DMS79 treated with DMSO at 0.1 percent for 48 hours (cell line): ENCODE measurements at regions not wholly inside any gene's neighbourhood (a gene's known extent, or its start where the extent isn't known, plus 50 kb on each side); places are given as distances from the start of the nearest gene placed in this dataset.
A peak's percentile ranks its signal among the peaks of the same experiment; 100 is the strongest.
"Not testable (repeated sequence)": the region's sequence is repeated elsewhere in the genome, so short reads cannot be mapped to it uniquely, and the experiment has no call there.

Source experiments
- DNase-seq: peaks from one replicate; lab custom pipeline; 2025; lab: John Stamatoyannopoulos, UW

- DNase-seq, result not testable (repeated sequence)
These were observed 747.8 kb upstream of the NRXN1 start for GRCh38 chr2:51779723-51780122.

GRCh38 chr2:51778806-51779205, 746.9 kb upstream of the NRXN1 start:
- no peak for DNase-seq

- not testable (repeated sequence) for DNase-seq
These were observed 742.7 kb upstream of the NRXN1 start for GRCh38 chr2:51774606-51775005.

GRCh38 chr2:51760441-51760840, 728.5 kb upstream of the NRXN1 start:
- no peak for DNase-seq

DNA sequence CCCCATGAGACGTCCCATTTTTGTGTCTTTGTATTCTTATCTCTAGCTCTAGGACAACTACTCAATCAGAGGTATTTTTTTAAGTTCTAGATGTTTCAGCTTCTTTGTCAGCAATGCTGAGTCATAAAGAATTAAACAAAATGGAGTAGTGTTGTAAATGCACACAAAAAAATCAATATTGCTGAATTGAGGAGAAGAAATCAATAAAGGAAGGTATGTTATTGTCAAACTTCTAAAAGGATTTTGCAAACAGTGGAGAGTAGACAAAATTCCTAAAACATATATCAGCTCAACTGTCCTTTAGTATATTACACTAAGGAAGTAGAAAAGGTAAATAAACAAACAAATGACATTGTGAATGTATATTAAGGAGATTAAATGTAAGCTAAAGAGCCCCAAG, 726.1 kb upstream of the NRXN1 start:
- no peak for DNase-seq

DNA sequence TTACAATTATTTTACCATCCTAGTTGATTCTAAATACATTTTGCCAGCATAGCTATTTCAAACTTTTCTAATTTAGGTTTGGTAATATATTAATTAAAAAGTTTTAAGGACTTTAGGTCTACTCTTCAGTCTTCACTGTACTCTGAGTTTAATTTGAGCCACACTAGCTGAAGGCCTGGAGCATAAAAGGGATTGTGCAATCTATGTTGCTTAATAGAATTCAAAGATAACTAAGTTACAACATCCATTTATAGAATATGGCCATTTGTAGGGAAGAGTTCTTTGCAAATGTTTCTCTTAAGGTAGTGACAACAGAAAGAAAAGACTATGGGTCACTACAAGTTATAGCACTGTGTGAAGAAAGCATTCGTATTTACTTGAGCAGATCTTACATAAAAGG, 702.2 kb upstream of the NRXN1 start:
- DNase-seq, result no peak

DNA sequence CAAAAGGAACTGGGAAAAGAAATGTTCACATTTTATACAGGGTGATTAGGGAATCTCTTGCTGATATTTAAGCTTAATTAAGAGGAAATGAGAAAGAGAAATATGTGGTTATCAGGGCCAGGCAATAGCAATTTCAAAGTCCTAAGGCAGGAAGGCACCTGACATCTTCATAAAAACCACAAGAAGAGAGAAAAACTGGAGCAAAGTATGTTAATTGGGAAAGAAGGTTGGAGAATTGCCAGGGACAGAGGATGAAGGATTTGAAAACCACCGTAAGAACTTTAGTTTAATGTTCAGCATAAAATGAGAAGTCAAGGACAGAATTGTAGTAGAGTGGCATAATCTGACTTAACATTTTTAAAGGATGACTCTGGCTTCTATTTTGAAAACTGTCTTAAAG, 691.8 kb upstream of the NRXN1 start:
- no peak for DNase-seq

DNA sequence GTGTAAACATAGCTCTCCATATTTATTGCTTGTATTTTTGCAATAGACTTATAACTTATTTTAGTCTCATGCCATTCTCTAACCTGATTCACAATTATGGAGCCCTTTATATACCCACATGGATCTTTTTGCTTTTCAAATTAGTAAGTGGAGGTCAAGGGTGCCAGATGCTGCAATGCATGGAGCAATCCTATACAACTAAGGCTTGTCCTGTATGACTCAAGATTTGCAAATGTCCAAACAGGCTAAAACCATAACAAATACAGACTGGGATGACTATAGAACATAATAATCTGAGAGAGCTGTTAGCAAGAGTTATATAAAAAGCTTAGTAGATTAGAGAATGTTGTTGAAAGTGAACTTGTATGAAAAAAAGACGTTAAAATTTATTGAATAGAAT, 690.4 kb upstream of the NRXN1 start:
- no peak for DNase-seq

- DNase-seq, result no peak
These were observed 688.9 kb upstream of the NRXN1 start for GRCh38 chr2:51720826-51721225.

DNA sequence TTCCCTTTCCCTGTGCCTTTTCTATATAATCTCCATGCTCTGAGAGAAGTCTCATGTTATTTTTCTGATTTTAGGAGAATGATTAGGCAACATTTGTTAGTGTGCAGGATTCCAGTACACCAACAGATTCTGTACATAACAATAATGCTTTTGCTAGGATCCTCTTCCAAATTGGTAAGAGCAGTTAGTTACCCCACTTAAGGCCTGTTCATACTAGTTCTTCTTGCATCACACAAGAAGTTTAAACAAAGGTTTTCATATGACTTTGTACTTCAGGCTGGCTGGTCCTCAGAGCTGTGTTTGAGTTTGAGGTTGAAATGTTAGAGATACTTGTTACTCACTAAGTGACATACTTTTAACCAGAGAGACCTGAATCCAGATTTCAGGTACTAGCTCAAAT, 686.9 kb upstream of the NRXN1 start:
- DNase-seq, result no peak

DNA sequence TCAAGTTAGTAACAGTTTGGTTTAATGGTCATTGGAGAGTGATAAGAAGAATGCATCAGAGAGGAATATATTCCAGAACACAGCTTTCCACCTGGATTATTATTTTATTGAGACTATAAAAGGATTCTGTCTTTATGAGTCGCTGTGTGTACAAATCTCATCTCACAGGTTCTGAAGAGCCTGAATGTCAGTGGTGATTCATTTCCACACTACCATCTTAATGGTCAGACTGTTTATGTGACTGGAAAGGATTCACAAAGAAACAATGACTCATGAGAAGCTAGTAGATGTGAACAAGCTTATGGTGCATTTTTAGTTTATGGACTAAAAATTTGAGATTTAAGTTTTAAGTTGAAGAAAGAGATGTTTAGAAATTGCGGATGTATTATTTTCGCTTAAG, 685.4 kb upstream of the NRXN1 start:
- DNase-seq, result no peak

GRCh38 chr2:51711766-51712165, 679.8 kb upstream of the NRXN1 start:
- DNase-seq, result no peak

- no peak for DNase-seq
These were observed 678.3 kb upstream of the NRXN1 start for GRCh38 chr2:51710222-51710621.

DNA sequence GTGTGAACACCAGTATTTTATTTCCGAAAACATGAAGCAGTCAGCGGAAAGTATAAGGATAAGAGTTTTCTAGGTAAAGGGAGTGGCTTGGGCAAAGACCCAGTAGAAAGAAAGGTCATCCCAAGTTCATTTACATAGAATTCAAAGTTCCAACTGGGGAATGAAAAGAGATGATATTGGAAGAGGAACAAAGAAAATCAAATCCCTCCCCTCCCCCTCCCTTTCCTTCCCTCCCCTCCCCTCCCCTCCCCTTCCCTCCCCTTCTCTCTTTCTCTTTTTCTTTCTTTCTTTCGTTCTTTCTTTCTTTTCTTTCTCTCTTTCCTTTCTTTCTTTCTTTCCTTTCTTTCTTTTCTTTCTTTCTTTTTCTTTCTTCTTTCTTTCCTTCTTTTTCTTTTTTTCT, 675.7 kb upstream of the NRXN1 start:
- no peak for DNase-seq

DNA sequence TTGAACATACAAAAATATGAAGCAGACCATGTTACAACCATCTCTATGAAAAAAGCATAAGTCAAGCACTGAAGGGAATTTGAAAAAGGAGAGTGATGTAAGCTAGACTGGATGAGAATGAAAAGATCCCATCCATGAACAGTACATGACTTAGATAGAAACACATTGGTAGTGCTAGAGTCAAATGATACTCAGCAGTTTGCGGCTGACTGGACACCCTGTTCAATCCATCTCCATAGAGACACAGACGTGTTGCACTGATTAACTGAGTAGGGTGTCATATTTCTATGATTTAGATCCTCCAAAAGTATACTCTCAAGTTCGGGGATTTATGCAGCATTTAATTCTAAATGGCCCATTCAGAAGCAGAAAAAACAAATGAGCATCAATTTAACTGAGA, 674.3 kb upstream of the NRXN1 start:
- DNase-seq, result peak; percentile 73

DNA sequence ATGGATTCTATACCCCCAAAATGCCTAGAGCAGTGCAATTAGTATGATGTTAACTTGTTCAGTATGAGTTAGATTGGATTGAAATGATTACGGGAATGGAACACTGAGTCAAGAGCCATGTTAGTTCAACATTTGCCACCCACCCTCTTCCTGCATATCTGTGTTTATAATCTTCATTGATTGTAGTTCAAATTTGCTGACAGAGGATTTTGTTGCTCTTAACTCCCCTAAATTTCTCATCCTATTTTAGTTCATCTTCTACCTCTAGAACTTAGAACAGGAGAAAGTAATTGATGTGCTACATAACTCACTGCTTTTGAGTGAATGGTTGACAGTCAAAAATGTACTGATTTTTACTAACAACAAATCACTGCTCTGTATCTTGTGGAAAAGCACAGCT, 673.5 kb upstream of the NRXN1 start:
- DNase-seq, result no peak

- no peak for DNase-seq
These were observed 666.1 kb upstream of the NRXN1 start for GRCh38 chr2:51698021-51698420.

GRCh38 chr2:51697095-51697494, 665.2 kb upstream of the NRXN1 start:
- no peak for DNase-seq

GRCh38 chr2:51695531-51695930, 663.6 kb upstream of the NRXN1 start:
- DNase-seq, result no peak

DNA sequence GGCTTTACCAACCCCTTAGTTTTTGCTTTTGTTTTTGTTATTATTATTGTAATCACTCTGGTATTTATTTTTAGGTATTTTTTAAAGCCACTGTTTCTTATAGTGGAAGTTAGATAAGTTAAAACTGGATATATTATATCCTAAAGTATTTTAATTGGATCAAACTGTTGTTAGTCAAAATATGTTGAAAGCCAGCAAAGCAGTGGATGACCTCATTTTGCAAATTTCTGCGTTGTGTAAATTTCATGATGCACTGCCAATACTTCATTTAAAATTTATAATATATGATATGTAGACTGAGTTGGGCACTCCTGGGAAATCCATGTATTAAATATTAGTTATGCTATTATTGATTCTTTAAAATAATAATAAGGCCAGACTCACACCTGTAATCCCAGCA, 661.7 kb upstream of the NRXN1 start:
- no peak for DNase-seq

- DNase-seq, result no peak
These were observed 649.9 kb upstream of the NRXN1 start for GRCh38 chr2:51681854-51682253.

DNA sequence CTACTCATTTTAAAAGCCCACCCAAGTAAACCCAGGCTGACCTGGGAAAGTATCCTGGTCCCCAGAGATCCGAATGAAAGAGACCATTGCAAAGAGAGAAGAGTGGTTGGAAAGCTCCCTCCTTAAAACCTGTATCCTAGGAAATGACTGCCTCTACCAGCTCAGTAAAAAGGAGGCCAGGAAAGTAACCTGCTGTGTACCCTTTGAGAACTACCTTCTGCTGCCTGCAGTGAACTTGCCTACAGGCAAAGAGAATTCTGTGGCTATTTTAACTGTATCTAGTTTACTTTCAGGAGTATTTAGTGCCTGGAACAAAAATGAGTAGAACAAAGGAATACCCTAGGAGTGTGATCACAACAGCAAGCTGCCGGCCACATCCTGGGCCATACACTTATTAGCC, 641.7 kb upstream of the NRXN1 start:
- no peak for DNase-seq

DNA sequence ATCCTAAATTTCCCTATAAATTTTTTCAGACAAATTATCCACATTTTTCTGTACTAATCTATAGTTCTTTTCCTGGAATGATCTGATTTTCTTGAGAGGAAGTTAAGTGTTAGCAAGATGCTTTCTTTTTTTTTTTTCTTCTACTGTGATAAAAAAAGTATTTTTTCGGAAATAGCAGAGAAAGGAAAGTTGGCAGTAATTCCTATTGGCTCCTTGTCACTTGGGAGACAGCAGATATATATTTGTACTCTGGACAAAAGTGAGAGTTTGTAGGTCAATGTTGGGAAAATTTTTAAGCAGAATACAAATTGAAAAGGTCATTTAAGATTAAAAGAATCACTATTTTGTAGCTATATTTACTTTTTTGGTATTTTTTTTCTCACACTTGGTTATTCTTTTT, 635.7 kb upstream of the NRXN1 start:
- DNase-seq, result no peak

DNA sequence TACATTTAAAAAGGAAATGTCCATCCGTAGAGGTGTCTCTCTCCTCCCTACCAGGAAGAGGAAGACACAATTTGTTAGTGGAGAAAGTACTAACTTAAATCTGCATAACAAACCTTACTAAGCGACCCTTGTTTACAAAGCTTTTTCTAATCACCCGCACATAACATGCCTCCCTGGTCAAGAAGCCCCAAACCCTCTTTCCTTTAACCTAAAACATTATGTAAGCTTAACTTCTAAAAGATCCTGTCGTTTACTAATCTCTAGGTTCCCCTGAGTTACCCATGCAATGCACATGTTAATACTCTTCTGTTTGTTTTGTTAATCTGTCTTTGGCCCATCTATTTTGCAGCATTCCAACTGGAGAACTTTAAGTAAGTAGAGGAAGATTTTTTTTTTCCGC, 630.3 kb upstream of the NRXN1 start:
- no peak for DNase-seq

DNA sequence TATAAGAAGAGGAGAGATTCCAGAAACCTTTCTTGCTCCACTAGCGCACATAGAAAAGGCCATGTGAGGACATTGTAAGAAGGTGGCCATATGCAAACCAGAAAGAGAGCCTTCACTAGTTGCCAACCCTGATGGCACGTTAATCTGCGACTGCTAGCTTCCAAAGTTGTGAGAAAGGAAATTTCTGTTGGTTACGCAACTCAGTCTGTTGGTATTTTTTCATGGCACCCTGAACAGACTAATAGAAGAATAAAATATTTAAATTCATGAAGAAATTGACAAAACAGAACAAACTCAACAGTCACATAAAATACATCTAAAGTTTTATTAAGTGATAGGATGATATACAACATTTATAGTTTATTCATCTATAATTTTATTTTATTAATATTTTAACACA, 625.9 kb upstream of the NRXN1 start:
- DNase-seq, result no peak
